HG02884 (cell line): ENCODE measurements at regions not wholly inside any gene's neighbourhood (a gene's known extent, or its start where the extent isn't known, plus 50 kb on each side); places are given as distances from the start of the nearest gene placed in this dataset.

Experiments
- ATAC-seq: cut with Tn5 transposase; IDR thresholded peaks from one replicate; pipeline ENCODE4 v1.9.1; 2021; ENCODE audit warnings: mild to moderate bottlenecking, moderate library complexity; ENCODE audit not compliant: unreplicated experiment

GRCh38 chr5:2303431-2304100 lies 420.8 kb upstream of the IRX4 start:
- ATAC-seq = no peak

- ATAC-seq = no peak
Observed at GRCh38 chr5:2302169-2302568, 419.4 kb upstream of the IRX4 start.

GRCh38 chr5:2300861-2301574 lies 418.3 kb upstream of the IRX4 start:
- no peak for ATAC-seq

- ATAC-seq = no peak
Observed at GRCh38 chr5:2300421-2300820, 417.7 kb upstream of the IRX4 start.

- ATAC-seq = no peak
Observed at GRCh38 chr5:2299388-2300220, 416.9 kb upstream of the IRX4 start.

GRCh38 chr5:2298781-2299180 lies 416.1 kb upstream of the IRX4 start:
- ATAC-seq = no peak

GRCh38 chr5:2297991-2298390 lies 415.3 kb upstream of the IRX4 start:
- ATAC-seq = no peak

- ATAC-seq = no peak
Observed at GRCh38 chr5:2295476-2295875, 412.8 kb upstream of the IRX4 start.

GRCh38 chr5:2293906-2294305 lies 411.2 kb upstream of the IRX4 start:
- no peak for ATAC-seq

GRCh38 chr5:2291146-2291840 lies 408.6 kb upstream of the IRX4 start:
- ATAC-seq = no peak

- no peak for ATAC-seq
Observed at GRCh38 chr5:2289380-2289779, 406.7 kb upstream of the IRX4 start.

- ATAC-seq = no peak
Observed at GRCh38 chr5:2288968-2289367, 406.2 kb upstream of the IRX4 start.

GRCh38 chr5:2288466-2288865 lies 405.7 kb upstream of the IRX4 start:
- ATAC-seq = no peak

GRCh38 chr5:2286250-2286649 lies 403.5 kb upstream of the IRX4 start:
- ATAC-seq = no peak

GRCh38 chr5:2284678-2285077 lies 402.0 kb upstream of the IRX4 start:
- no peak for ATAC-seq

GRCh38 chr5:2283481-2284045 lies 400.8 kb upstream of the IRX4 start:
- no peak for ATAC-seq

GRCh38 chr5:2282893-2283292 lies 400.2 kb upstream of the IRX4 start:
- ATAC-seq = no peak

- no peak for ATAC-seq
Observed at GRCh38 chr5:2282034-2282690, 399.4 kb upstream of the IRX4 start.

- no peak for ATAC-seq
Observed at GRCh38 chr5:2281446-2281845, 398.7 kb upstream of the IRX4 start.

- no peak for ATAC-seq
Observed at GRCh38 chr5:2280318-2280717, 397.6 kb upstream of the IRX4 start.
